Activated naive CD8-positive, alpha-beta T cell treated with anti-CD3 and anti-CD28 coated beads, Interleukin-2, amount 10 ng/mL, durations not matched to agents 7 days and 5 days (primary cell): ENCODE measurements at regions not wholly inside any gene's neighbourhood (a gene's known extent, or its start where the extent isn't known, plus 50 kb on each side); places are given as distances from the start of the nearest gene placed in this dataset. TPM values are rescaled to one million over a fixed set of nuclear protein-coding genes. Genes with fewer than 3 reads are reported as not detected.

Experiments
- microRNA-seq: library from miRNA; unstranded; fragments of <30 nt; microRNA quantifications from one replicate; pipeline ENCODE4 v1.2.0, GENCODE V29; 2022

Small RNAs in the stretch of these regions (microRNA-seq; reads per million reads assigned to microRNA genes)
- gene MIR4507 (not detected), gene MIR4537 (not detected), gene MIR4538 (not detected), gene MIR4539 (not detected), gene MIR5195 (not detected), gene MIR8071-1 (not detected), gene MIR8071-2 (not detected)
